Renal cortex interstitium (tissue), 11 donors: ENCODE measurements at regions not wholly inside any gene's neighbourhood (a gene's known extent, or its start where the extent isn't known, plus 50 kb on each side); places are given as distances from the start of the nearest gene placed in this dataset.

ENCODE experiments used
- DNase-seq, 11 donors: peaks; one replicate each; pipeline ENCODE4 v3.0.0-alpha.2; 2013; ENCODE audit warnings: low read depth in 9 of 11, low spot score in 4 of 11; ENCODE audit errors: extremely low read depth in 1 of 11

GRCh38 chr9:13378154-13378553 lies 98.7 kb upstream of the MPDZ start:
- peak in 3 of 11 donors; percentile 3 to 15 (median 7) for DNase-seq

GRCh38 chr9:13377171-13377925 lies 97.9 kb upstream of the MPDZ start:
- DNase-seq = no peak

DNA sequence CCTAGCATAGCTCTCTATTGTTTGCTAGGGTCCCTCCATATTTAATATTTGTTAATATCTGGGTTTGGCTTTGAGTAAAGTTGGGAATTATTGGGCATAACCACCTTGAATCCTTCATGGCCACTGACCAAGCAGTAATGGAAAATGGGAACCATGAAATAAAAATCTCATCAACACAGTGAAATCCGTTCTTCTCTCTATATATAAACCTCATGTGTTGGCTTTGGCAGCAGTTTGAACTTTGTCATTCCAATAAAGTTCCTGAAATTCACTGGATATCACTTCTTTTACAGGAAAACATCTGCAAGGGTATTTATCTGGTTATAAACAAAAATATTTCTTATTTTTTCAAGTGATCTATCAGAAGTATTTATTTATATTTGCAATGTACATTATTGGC lies 93.0 kb upstream of the MPDZ start:
- no peak for DNase-seq

DNA sequence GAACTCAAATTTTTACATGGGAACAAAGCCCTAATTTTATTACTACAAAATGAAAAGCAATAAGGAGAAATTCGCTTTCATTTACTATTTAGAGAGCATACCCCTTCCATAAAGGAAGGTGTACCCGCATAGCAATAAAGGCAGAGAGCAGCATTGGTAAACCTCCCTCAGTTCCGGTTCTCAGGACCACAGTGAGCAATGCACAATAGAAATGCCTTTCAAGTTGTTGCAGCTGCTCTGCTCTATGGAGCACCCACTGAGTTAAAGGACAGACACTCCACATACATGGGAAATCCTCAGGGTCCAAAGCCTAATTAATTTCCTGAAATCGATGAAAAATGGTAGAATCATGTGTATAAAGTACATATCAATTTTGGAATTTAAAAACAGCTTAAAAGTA lies 89.9 kb upstream of the MPDZ start:
- DNase-seq = no peak

GRCh38 chr9:13367784-13368183 lies 88.3 kb upstream of the MPDZ start:
- DNase-seq = no peak

DNA sequence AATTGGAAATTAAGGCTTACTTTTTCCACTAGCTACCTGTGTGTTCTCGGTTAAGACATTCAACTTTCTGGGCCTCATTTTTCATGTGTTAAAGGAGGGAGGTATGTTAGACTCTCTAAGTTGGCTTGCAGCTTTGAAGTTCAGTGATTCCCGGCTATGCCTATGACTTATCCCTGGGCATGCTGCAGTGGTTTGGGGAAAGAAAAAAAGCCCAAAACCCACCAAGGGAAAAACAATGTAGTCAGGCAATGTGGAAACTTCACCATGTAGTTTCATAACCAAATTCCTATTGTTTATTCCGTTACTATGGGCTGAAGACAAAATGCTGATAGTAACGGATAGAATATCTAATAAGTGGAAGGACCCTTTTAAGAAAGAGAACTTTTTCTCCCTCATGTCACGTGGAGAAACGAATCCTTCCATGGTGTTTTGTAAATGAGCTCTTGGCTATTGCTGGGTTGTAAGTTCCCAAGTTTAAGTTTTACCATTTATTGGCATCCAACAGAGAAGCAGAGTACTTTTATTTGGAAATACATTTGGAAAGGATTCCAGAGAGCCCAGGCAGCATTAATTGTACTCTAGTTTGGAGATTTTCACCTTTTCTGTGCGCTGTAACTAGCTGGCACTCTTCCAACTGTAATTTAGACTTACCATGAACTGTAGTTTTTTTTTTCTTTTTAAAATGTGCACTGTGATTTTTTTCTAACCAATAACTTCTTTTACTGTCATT lies 84.9 kb upstream of the MPDZ start:
- no peak for DNase-seq

DNA sequence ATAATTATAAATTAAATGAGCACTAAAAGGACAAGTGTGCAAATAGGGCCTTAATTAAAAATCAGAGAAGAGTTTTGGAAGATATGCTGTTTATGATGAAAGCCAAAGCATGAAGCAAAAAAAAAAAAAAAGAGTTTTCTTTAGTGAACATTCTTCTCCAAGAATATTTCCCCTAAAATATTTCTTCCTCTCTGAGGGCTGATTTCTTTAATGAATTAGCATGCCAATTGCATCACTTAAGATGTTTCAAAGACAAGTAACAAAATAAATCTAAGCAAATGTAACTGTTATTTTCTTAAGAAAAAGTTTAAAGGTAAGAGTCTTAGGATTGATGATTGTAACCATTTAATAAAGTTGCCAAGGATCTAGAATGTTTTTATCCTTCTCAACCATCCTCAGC lies 81.6 kb upstream of the MPDZ start:
- DNase-seq = no peak

GRCh38 chr9:13360188-13360587 lies 80.7 kb upstream of the MPDZ start:
- DNase-seq = no peak

- DNase-seq = no peak
Measured at GRCh38 chr9:13358128-13358527, 78.6 kb upstream of the MPDZ start.

- no peak for DNase-seq
Measured at GRCh38 chr9:13354733-13355132, 75.2 kb upstream of the MPDZ start.

DNA sequence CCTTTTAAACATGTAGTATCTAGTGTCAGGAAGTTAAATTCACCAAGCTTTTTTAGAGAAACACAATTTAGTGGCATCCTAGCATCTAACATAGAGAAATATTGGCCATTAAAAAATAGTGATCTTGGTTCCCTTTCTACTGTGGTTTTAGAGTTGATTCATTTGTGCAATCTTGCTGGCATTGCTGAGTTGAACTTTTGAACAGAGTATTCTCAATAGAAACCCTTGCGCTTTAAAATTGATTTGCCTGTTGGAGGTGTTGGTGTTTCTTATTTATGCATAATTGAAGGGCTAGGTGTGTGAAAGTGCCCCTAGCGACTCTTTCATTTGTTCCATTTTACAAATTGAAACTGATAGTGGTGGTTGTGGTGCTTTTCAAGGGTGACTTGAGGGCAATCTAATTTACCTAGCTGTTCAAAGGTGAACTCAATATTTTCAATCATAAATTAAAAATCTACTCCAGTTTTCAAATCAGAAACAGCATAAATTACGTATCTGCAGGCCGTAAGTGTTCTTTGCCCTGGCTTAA lies 73.0 kb upstream of the MPDZ start:
- no peak for DNase-seq

GRCh38 chr9:13351778-13352386 lies 72.4 kb upstream of the MPDZ start:
- DNase-seq = peak in 7 of 11 donors; percentile 17 to 50 (median 39)

- peak in 5 of 11 donors; percentile 1 to 18 (median 10) for DNase-seq
Measured at GRCh38 chr9:13332571-13332970, 53.1 kb upstream of the MPDZ start.

DNA sequence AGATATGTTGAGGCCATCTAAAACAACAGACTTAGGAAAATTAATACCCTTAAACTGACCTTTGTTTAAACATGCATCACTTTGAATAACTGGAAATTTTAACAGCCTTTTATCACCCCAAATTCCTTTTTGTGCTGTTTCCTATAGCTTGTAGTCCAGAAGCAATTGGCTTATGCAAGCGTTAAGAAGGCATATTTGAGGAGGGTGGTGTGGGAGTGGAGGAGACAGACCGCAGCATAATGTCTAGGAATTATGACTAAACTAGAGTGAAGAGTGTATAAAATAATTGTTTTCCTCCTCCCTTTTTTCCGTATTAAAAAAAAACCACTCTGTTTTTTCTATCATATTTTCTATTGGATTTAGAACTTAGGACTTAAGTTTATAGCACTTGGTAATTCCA lies 51.8 kb upstream of the MPDZ start:
- DNase-seq = no peak

DNA sequence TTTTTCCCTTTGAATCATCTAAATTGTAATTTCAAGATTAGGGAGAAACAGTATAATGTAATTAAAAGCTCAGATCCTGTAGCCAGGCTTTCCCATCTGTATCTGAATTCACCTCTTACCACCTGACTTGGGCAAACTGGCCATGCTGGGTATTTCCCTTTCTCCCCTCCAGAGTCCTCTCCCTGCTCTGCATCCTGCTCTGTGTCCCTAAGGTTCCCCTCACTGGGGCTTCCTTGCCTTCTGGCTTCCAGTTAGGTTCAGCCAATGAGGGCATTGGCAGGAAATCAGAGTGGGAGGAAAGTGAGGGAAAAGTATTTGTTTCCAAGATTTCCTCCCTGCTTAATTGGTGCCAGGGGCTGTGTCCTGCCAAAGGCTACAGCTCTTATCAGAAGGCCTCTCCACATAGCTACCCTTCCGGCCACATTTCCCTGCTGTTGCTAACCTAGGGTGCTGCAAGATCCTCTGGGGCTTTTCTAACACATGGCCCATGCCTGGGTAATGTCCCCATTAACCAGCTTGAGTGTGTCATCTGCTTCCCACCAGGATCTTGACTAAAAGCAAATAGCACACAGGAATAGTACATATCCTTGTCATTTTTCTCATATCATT lies 51.0 kb upstream of the MPDZ start:
- no peak for DNase-seq
